ENCODE measurements at regions not wholly inside any gene's neighbourhood (a gene's known extent, or its start where the extent isn't known, plus 50 kb on each side); places are given as distances from the start of the nearest gene placed in this dataset.
A peak's percentile ranks its signal among the peaks of the same experiment; 100 is the strongest.
"Not testable (repeated sequence)": the region's sequence is repeated elsewhere in the genome, so short reads cannot be mapped to it uniquely, and the experiment has no call there.

DNA sequence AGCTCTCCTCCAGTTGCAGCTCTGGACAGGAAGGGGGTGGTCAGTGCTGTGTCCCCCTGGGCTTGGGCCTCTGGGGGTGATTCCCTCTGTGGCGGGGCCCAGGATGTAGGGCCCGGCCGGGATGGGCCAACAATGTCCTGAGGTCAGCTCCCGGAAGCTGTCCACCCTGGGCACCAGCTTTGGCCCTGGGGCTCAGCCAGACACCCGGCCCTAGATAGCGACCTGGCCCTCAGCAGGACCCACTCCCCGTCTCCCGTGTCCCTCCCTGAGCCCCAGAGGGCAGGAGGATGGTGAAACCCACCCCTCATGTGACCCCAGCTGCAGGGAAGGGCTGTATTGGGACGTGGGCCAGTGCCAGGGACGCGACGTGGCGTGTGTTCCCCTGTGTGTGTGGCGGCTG lies 96.8 kb downstream of the TMEM121 start:
- DNase-seq, result peak; percentile 62

- DNase-seq, result peak; percentile 62
Measured at GRCh38 chr14:105624346-105624745, 98.0 kb downstream of the TMEM121 start.

GRCh38 chr14:105624749-105625434 lies 98.5 kb downstream of the TMEM121 start:
- peak; percentile 52 for DNase-seq

GRCh38 chr14:105625448-105625847 lies 99.1 kb downstream of the TMEM121 start:
- DNase-seq, result peak; percentile 62

DNA sequence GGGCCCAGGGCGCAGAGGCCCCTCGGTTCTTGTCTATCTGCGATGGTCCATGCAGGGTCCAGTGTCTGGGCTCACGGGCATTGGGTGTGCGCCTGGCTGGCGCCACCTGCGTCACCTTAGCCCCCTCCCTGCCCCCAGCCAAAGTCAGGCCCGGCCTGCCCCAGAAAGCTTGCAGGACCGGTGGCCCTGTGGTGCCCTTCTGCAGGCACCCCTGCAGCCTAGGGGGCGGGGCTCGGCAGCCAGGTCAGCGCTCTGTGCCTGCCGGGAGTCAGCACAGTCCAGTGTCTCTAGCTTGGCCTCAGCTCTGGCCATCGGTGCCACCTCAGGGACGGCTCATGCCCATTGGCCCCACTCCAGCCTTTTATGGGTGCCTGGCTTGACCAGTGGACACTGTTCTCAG lies 99.7 kb downstream of the TMEM121 start:
- DNase-seq, result peak; percentile 21

DNA sequence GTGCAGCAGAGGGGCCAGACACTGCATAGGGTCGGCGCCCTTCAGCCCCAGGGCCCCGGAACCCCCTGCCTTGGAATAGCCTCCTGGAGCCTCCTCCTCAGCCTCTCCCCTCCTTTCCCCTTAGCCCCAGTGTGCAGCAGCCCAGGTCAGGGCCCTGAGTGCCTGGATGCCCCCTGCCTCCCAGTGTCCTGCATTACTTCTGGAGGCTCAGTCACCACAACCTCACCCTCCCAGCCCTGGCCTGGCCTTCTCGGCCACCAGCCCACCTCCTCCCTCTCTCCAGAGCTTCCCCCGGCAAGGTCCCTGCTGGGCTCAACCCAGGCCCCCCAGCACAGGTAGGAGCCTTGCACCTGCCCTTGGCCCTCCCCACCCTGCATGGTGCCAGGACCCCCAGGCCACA lies 100.3 kb downstream of the TMEM121 start:
- DNase-seq, result not testable (repeated sequence)

DNA sequence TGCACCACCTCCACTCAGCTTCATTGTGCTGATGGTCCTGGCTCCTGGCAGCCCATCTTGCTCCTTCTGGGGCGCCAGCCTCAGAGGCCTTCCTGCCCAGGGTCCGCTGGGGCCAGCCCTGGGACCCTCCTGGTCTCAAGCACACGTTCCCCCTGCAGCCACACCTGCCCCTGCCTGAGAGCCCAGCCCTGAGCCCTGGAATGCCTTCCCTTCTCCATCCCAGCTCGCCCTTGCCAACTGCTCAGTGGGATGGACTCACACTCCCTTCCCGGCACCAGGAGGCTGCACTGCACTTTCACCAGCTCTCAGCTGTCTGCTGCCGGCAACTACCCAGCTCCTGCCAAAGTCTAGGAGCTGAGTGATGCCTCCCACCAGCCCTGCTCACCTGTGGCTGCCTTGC lies 100.9 kb downstream of the TMEM121 start:
- DNase-seq, result peak; percentile 60

DNA sequence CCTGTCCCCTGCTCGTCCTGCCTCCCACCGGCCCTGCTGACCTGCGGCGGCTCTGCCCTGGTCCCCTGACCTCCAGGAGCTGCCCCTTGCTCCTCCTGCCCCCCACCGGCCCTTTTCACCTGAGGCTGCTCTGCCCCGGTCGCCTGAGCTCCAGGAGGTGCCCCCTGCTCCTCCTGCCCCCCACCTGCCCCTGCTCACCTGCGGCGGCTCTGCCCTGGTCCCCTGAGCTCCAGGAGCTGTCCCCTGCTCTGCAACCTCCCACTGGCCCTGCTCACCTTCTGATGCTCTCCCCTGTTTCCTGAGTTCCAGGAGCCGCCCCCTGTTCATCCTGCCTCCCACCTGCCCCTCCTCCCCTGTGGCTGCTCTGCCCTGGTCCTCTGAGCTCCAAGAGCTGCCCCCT lies 101.3 kb downstream of the TMEM121 start:
- DNase-seq, result peak; percentile 53

GRCh38 chr14:105628126-105628525 lies 101.7 kb downstream of the TMEM121 start:
- not testable (repeated sequence) for DNase-seq

DNA sequence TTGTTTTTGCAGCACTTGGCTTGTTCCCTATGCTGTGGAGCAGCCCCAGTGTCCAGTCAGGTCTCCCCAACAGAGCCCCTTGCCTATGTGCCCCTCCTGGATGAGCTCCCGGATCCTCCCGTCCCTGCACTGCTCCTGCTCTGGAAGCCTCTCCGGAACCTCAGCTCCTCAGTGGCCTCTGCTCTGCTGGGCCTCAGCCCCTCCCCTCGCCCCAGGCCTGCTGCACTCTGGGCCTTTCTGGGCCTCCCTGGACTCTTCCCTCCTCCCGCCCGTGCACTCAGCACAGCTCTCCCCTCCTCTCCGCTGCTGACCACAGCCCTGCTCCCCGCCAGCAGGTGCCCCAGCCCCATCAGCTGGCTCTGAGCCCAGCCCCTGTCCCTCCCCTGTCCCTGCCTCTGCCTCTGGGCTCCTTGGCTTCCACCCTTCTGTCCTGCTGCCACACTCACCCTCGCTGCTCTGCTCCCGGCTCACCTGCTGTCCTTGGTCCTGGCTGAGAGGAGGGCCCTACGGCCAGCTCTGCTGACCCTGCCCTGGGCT lies 102.2 kb downstream of the TMEM121 start:
- DNase-seq, result peak; percentile 53

DNA sequence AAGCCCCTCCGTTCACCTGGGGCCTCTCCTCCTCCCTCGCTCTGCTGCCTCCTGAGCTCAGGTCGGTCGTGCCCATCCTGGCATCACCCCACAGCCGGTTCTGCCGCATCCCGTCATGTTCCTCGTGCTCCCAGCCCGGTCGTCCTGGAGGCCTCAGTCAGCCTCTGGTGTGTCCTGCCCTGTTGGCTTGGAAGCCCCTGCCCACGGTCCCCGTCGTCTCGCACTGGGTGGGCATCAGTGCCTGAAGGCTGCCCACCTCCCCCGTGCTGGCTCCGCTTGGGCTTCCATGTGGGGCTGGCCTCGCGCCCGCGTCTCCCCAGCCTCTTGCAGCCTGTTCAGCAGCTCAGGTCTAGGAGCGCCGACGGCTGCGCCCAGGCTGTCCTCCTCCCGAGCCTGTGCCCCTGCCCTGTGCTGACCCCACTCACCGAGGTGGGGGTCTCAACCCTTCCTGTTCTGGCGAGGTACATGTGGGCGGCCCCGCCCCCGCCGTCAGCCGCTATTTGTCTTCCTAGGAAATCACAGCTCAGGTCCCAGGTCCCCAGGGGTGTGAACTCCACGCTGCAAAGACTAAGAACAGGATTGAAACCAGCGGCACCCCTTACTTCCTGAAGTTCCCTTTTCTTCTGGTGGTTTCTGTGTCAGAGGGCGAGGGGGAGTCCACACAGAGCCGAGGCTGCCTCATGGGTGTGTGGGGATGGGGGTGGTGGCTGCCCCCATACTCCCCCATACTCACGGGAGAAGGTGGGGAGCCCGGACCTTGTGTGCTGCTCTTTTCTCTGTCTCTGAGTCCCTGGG lies 102.9 kb downstream of the TMEM121 start:
- not testable (repeated sequence) for DNase-seq

DNA sequence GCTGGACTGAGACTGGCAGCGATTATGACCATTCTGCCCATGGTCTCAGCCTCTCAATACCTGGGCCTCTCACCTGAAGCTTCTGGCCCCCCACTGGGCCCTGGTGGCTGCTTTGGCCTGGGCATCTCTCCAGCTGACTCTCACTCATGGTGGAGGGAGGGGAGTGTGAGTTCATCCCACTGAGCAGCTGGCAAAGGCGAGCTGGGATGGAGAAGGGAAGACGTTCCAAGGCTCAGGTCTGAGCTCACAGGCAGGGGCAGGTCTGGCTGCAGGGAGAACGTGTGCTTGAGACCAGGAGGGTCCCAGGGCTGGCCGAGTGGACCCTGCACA lies 103.5 kb downstream of the TMEM121 start:
- no peak for DNase-seq

- DNase-seq, result not testable (repeated sequence)
Measured at GRCh38 chr14:105630293-105630934, 104.0 kb downstream of the TMEM121 start.

GRCh38 chr14:105630935-105631779 lies 104.8 kb downstream of the TMEM121 start:
- not testable (repeated sequence) for DNase-seq

GRCh38 chr14:105632010-105632409 lies 105.6 kb downstream of the TMEM121 start:
- no peak for DNase-seq

GRCh38 chr14:105633596-105633995 lies 107.2 kb downstream of the TMEM121 start:
- DNase-seq, result not testable (repeated sequence)

GRCh38 chr14:105635560-105635959 lies 109.2 kb downstream of the TMEM121 start:
- no peak for DNase-seq

DNA sequence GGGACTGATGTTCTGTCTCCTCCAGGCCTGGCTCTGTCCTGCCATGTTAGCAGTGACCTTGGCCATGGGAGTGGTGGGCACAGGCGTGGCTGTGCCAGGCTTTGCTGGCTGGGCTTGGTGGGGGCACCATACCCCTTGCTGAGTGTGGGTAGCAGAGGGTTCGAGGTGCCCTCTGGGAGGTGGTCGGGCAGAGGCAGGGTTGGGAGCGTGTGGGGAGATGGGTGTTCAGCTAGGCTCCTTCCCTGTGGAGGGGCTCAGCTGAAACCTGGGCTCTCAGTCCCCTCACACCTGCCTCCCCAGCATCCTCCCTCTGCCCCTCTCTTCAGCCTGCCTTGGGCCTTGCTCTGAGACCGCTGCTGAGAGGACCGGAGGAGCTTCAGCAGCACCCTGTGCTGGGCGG lies 109.6 kb downstream of the TMEM121 start:
- not testable (repeated sequence) for DNase-seq

GRCh38 chr14:105636935-105637334 lies 110.6 kb downstream of the TMEM121 start:
- DNase-seq, result no peak

GRCh38 chr14:105637345-105637744 lies 111.0 kb downstream of the TMEM121 start:
- not testable (repeated sequence) for DNase-seq

- DNase-seq, result peak; percentile 43
Measured at GRCh38 chr14:105639969-105640931, 113.9 kb downstream of the TMEM121 start.

Data from activated effector memory CD4-positive, alpha-beta T cell treated with anti-CD3 and anti-CD28 coated beads, Interleukin-2, amount 50 U/mL, for 16 hours (primary cell).